Jurkat, Clone E6-1 (cell line): ENCODE measurements at regions not wholly inside any gene's neighbourhood (a gene's known extent, or its start where the extent isn't known, plus 50 kb on each side); places are given as distances from the start of the nearest gene placed in this dataset.

ENCODE experiments used
- DNase-seq: peaks from one replicate; pipeline ENCODE4 v3.0.0-alpha.2; 2011; ENCODE audit warnings: low read depth, low spot score
- H3K4me3 ChIP-seq: 2 replicates; pipeline ENCODE4 v1.5.1; 2011; ENCODE audit warnings: mild to moderate bottlenecking, low read length, control low read depth, moderate library complexity

DNA sequence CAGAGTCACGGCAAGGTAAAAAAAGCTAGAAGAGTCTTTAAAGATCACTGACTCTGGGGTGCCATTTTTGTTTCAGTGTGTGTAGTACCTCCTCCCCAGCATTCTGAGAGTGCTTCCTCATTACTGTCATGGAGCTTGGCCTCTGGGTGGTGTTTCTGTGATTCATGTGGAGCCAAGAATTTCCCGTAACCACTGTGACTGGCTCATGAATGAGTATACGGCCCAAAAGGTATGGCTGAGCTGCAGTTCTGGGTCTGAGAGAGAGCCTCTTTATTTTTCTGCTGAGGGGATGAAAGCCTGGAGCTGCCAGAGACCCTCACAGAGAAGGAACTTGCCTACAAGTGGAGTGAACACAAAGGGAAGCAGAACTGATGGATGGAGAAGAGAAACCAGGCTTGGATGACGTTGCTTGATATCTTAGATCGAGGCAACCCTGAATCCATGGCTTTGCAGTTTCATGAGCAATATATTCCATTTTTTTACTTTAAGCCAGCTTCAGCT is 85.6 kb downstream of the PTTG1 start:
- H3K4me3 ChIP-seq, result no peak overlapping the region
- no peak for DNase-seq

DNA sequence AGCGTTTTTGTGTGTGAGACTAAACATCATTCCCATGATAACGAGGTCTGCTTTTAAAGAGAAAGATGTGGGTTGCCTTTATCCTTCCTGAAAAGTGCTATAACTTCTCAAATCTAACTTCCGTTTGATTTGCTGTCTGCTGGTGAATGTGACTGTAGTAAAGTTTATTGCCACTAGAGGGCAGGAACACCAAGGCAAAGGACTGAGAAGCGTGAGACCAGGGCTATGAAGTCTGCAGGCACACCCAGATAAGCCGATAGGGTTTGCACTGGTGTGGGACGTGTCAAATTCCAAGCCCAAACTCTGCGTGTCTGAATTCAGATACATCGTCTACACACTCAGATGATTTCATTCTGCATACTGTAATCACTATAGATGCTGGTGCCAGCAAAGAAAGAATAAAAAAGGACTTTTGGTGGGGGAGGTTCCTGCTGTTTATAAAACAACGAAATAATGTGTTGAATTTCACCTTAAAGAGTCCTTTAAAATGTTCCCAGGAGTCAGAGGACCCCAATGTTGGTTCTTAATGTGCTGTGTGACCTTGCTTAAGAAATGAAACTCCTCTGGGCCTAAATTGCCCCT is 87.2 kb downstream of the PTTG1 start:
- peak; percentile 86 for DNase-seq
- H3K4me3 ChIP-seq, result no peak overlapping the region

DNA sequence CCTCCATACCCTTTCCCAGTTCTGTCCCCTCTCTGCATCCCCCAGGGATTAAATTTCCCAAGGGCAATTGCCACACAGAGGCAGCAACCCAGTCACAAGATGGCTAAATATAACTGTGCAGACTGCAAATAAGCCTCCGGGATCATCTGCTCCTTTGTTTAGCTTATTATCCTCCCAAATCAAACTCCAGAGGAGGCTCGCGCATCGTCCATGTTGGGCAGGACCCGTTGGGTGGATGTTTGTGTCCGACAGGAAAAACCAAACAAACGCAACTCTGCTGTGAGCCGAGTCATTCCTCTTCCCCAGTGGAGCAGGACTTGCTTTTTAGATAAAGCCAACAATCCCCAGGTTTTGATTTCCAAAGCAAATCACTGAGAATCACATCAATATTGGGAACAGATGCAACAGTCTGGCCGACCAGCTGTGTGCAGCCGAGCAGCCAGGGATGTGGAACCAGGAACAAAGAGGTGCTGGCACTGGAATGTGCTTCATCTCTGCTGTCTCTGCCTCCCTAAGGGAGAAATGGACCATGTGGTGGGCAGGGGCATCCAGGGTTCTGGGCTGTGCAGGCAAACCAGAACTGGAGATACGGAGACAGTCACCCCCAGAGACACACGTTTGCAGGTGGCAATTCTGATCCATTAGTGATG is 89.8 kb downstream of the PTTG1 start:
- H3K4me3 ChIP-seq, result no peak overlapping the region
- DNase-seq, result no peak
